Progenitor cell of endocrine pancreas (in vitro differentiated cells): ENCODE measurements at regions not wholly inside any gene's neighbourhood (a gene's known extent, or its start where the extent isn't known, plus 50 kb on each side); places are given as distances from the start of the nearest gene placed in this dataset.

Experiments
- DNase-seq: peaks from one replicate; pipeline ENCODE4 v3.0.0; 2021; ENCODE audit warnings: low spot score; ENCODE audit not compliant: unreplicated experiment
- H3K27ac Mint-ChIP-seq: 2 replicates; pipeline ENCODE4 v1.8.0; 2021; ENCODE audit warnings: mild to moderate bottlenecking, moderate library complexity, mixed read lengths
- H3K27me3 Mint-ChIP-seq: 2 replicates; pipeline ENCODE4 v1.8.0; 2021; ENCODE audit warnings: mixed read lengths
- H3K36me3 Mint-ChIP-seq: 2 replicates; pipeline ENCODE4 v1.8.0; 2022; ENCODE audit warnings: mixed read lengths; ENCODE audit not compliant: insufficient read depth
- H3K4me1 Mint-ChIP-seq: 2 replicates; pipeline ENCODE4 v1.8.0; 2021; ENCODE audit warnings: low read depth, mixed read lengths
- H3K4me3 Mint-ChIP-seq: 2 replicates; pipeline ENCODE4 v1.8.0; 2021; ENCODE audit warnings: low read depth, mild to moderate bottlenecking, moderate library complexity, mixed read lengths
- H3K9me3 Mint-ChIP-seq: 2 replicates; pipeline ENCODE4 v1.8.0; 2021; ENCODE audit warnings: low read depth, mixed read lengths
- TF ChIP-seq, protein P1 (sequence below): fragments of 200-600 bp; sonication (generic); IDR thresholded peaks from one replicate; pipeline ENCODE4 v1.5.0; 2021; ENCODE audit warnings: antibody characterized with exemption, mild to moderate bottlenecking; ENCODE audit not compliant: unreplicated experiment

DNA sequence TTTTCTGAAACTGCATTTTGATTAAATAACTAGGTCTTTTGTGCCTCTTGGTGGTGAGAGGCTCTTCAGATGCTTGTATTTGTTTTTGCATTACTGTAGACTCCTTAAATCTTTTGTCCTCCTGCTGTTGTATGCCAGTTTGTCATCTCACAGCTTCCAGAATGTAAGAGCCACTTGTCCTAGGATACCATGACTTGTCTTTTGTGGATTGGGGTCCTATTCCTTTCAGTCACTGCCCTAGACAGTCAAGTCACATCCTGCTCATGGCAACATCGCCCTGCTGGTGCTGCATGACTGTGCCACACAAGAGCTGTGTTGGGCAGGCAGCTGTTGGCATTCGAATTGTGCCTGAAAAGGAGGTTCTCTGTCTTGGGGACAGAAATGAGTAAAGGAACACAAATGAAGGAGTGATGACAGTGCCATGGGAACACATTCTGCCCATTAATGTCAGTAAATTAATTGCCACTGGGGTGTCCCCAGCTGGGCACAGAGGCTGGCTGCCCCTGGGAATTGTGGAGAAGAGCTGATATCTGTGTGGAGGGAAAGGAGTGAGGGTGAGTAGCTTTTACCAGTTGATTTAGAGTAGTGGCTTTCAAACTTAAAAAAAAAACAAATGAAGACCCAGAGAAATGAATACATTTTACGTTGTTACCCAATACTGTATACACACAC lies 140.3 kb downstream of the ARL6IP6 start:
- Mint-ChIP-seq H3K27me3 (no peaks in the 10 kb centered on the region), H3K36me3 (no peaks in the 10 kb centered on the region), H3K27ac (no peak overlapping the region), H3K4me1 (peaks cover 5% of the 10 kb centered on the region), H3K9me3 (peaks cover 12% of the 10 kb centered on the region), H3K4me3 (no peak overlapping the region)
- TF ChIP-seq, protein P1, sequence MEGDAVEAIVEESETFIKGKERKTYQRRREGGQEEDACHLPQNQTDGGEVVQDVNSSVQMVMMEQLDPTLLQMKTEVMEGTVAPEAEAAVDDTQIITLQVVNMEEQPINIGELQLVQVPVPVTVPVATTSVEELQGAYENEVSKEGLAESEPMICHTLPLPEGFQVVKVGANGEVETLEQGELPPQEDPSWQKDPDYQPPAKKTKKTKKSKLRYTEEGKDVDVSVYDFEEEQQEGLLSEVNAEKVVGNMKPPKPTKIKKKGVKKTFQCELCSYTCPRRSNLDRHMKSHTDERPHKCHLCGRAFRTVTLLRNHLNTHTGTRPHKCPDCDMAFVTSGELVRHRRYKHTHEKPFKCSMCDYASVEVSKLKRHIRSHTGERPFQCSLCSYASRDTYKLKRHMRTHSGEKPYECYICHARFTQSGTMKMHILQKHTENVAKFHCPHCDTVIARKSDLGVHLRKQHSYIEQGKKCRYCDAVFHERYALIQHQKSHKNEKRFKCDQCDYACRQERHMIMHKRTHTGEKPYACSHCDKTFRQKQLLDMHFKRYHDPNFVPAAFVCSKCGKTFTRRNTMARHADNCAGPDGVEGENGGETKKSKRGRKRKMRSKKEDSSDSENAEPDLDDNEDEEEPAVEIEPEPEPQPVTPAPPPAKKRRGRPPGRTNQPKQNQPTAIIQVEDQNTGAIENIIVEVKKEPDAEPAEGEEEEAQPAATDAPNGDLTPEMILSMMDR: no peak
- DNase-seq: no peak

DNA sequence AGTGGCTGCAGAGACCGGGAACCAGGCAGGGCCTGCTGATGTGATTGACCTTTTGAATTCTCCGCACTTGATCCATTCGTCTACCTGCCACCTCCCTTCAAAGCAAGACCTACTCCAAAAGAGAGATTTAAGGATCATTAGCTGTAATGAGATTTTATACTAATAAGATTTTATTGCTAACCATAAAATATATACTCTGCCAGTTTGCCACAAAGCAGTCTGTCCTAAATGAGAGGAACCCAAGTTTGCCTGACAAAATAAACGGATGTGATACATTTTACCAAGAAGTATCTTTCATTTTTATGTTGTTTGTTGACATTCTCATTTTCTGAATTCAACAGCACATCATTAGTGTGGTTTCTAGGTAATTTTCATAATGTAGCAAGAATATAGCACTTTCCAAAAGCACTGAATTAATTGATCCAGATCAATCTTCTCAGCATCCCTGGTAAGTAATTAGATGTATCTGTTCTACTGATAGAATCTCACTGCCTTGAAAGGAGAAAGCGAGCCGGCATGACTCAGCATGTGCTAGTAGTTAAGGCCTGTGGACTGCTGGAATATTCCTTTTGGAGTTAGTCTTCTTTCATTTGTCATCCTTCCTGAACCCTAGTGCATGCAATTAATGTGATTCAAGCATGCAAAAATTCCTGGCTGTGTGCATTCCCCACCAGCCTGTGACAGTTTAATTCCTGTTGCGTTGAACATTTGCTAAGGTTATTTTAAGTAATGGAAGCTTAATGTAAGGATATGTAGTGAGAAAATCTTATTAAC lies 128.5 kb downstream of the ARL6IP6 start:
- Mint-ChIP-seq H3K36me3 (no peaks in the 10 kb centered on the region), H3K4me3 (no peak overlapping the region), H3K9me3 (peaks cover 7% of the 10 kb centered on the region), H3K27me3 (no peaks in the 10 kb centered on the region), H3K27ac (no peak overlapping the region), H3K4me1 (peaks cover 4% of the 10 kb centered on the region)
- TF ChIP-seq, protein P1: no peak
- DNase-seq: no peak

DNA sequence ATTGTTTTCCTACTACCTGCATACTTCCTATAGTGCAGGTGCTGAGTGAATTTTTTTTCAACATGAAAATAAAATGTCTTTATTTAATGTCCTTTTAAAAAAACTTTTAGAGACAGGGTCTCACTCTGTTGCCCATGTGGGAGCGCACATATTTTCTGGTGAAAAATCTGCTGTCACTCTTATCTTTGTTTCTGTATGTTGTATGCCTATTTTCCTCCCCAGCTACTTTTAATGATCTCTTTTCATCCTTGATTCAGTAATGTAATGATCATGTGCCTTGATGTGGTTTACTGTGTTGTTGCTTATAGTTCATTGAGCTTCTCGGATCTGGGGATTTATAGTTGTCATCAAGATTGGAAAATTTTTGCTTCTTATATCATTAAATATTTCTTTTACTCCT lies 117.3 kb downstream of the ARL6IP6 start:
- no peak for DNase-seq
- Mint-ChIP-seq H3K4me1 (no peaks in the 10 kb centered on the region), H3K9me3 (peaks cover 4% of the 10 kb centered on the region), H3K27me3 (no peaks in the 10 kb centered on the region), H3K4me3 (no peak overlapping the region), H3K27ac (no peak overlapping the region), H3K36me3 (no peaks in the 10 kb centered on the region)
- TF ChIP-seq, protein P1: no peak

DNA sequence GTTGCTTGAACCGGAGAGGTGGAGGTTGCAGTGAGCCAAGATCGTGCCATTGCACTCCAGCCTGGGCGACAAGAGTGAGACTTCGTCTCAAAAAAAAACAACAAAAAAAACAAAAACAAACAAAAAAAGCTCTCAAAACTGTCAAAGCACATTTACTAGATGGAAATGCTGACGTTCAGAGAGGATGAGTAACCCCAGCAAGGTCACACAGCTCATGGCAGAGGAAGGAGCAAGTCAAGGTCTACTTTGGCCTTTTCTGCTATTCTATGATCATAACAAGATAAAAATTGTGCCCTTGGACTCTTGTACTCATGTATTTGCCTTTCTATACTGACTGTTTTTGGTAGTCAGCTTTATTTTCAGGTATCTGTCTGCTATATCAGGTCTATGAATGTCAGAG lies 109.5 kb downstream of the ARL6IP6 start:
- no peaks in the 10 kb centered on the region for H3K36me3 Mint-ChIP-seq
- no peaks in the 10 kb centered on the region for H3K27me3 Mint-ChIP-seq
- DNase-seq: no peak
- TF ChIP-seq, protein P1: no peak
- H3K4me1 Mint-ChIP-seq: no peaks in the 10 kb centered on the region
- no peaks in the 10 kb centered on the region for H3K9me3 Mint-ChIP-seq
- H3K4me3 Mint-ChIP-seq: no peak overlapping the region
- H3K27ac Mint-ChIP-seq: no peak overlapping the region

DNA sequence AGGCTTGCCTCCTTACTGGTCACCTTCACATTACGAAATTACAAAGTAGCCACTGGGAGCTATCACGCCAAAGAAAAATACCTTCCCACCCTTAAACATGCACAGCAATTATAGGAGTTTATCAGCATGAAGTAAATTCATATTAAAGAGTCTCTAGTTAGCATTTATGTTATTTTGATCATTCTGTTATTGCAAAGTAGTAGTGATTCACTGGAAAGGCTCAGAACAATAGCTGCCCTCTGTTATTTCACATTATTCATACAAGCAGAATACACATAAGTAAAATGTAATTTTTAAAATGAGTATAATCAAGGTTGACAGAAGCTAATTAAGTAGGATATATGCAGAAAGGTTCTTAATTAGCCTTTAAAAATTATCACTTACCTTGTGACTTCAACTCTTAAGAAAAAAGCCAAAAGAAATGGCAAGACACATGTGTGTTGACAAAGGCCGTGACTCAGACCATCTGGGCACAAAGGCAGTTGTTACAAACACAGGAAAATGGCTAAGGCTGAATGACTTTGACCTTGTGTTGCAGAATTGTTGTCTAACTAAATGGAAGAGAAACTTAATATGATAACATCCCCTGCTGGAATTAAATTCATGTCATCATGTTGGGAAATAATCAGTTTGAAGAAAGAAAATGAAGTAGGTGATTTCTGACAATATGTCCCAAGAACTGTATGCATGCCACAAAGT lies 108.3 kb downstream of the ARL6IP6 start:
- Mint-ChIP-seq H3K36me3 (no peaks in the 10 kb centered on the region), H3K4me3 (no peak overlapping the region), H3K4me1 (peaks cover 2% of the 10 kb centered on the region), H3K27me3 (no peaks in the 10 kb centered on the region), H3K27ac (no peak overlapping the region), H3K9me3 (no peaks in the 10 kb centered on the region)
- DNase-seq: no peak
- TF ChIP-seq, protein P1: no peak
